Lower leg skin (tissue), 3 donors: ENCODE measurements at regions not wholly inside any gene's neighbourhood (a gene's known extent, or its start where the extent isn't known, plus 50 kb on each side); places are given as distances from the start of the nearest gene placed in this dataset.

Source experiments
- POLR2A ChIP-seq, 2 donors: fragments of 450-650 bp; IDR thresholded peaks; one replicate each; pipeline ENCODE4 v1.6.1; 2016 to 2017; ENCODE audit warnings: antibody characterized with exemption in 2 of 2, mild to moderate bottlenecking in 1 of 2, moderate library complexity in 1 of 2
- TF ChIP-seq, protein P1 (sequence below), 3 donors: fragments of 450-650 bp; IDR thresholded peaks; one replicate each; pipeline ENCODE4 v1.5.1; 2016; ENCODE audit warnings: antibody characterized with exemption in 3 of 3, mild to moderate bottlenecking in 3 of 3, moderate library complexity in 2 of 3

GRCh38 chr6:76264468-76264867 is 192.0 kb upstream of the IMPG1 start:
- TF ChIP-seq POLR2A (IDR thresholded peaks at IDR 0.05): no peak
- TF ChIP-seq, protein P1, sequence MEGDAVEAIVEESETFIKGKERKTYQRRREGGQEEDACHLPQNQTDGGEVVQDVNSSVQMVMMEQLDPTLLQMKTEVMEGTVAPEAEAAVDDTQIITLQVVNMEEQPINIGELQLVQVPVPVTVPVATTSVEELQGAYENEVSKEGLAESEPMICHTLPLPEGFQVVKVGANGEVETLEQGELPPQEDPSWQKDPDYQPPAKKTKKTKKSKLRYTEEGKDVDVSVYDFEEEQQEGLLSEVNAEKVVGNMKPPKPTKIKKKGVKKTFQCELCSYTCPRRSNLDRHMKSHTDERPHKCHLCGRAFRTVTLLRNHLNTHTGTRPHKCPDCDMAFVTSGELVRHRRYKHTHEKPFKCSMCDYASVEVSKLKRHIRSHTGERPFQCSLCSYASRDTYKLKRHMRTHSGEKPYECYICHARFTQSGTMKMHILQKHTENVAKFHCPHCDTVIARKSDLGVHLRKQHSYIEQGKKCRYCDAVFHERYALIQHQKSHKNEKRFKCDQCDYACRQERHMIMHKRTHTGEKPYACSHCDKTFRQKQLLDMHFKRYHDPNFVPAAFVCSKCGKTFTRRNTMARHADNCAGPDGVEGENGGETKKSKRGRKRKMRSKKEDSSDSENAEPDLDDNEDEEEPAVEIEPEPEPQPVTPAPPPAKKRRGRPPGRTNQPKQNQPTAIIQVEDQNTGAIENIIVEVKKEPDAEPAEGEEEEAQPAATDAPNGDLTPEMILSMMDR (IDR thresholded peaks at IDR 0.05): no peak
